IPS-18a (cell line): ENCODE measurements at regions not wholly inside any gene's neighbourhood (a gene's known extent, or its start where the extent isn't known, plus 50 kb on each side); places are given as distances from the start of the nearest gene placed in this dataset.

Source experiments
- H3K27ac ChIP-seq: one replicate; pipeline ENCODE4 v1.5.1; 2013; ENCODE audit warnings: low read length
- H3K27me3 ChIP-seq: one replicate; pipeline ENCODE4 v1.6.1; 2013; ENCODE audit warnings: mild to moderate bottlenecking, low read length; ENCODE audit not compliant: control insufficient read depth, insufficient read depth
- H3K36me3 ChIP-seq: one replicate; pipeline ENCODE4 v1.6.1; 2013; ENCODE audit warnings: low read depth, low read length; ENCODE audit not compliant: control insufficient read depth
- H3K4me1 ChIP-seq: one replicate; pipeline ENCODE4 v1.6.1; 2013; ENCODE audit warnings: low read depth, low read length; ENCODE audit not compliant: control insufficient read depth
- H3K4me3 ChIP-seq: one replicate; pipeline ENCODE4 v1.5.1; 2013; ENCODE audit warnings: low read length
- H3K9ac ChIP-seq: one replicate; pipeline ENCODE4 v1.6.1; 2013; ENCODE audit warnings: mild to moderate bottlenecking, low read length, moderate library complexity
- H3K9me3 ChIP-seq: one replicate; pipeline ENCODE4 v1.6.1; 2013; ENCODE audit warnings: low read depth, low read length; ENCODE audit not compliant: control insufficient read depth

DNA sequence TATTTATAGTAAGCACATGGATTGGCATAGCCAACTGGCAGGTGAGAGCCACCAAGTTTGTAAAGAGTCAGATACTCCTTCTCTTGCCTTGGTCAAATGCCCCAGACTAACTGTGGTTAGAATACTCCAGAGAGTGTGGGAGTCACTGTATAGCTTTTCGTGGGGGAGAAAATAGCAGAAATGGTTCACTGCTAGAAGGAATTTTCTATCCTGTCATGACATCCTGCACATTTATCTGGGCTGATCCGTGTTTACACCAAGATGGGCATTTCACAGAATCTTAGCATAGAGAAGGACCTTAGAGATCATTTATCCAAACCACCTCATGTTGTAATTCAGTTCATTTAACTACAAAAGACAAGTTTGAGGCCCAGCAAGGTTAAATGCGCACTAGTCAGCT is 460.8 kb downstream of the ENC1 start:
- no peaks in the 10 kb centered on the region for H3K36me3 ChIP-seq
- no peaks in the 10 kb centered on the region for H3K27me3 ChIP-seq
- no peak overlapping the region for H3K27ac ChIP-seq
- H3K9me3 ChIP-seq, result no peaks in the 10 kb centered on the region
- no peak overlapping the region for H3K4me3 ChIP-seq
- no peak overlapping the region for H3K9ac ChIP-seq
- no peaks in the 10 kb centered on the region for H3K4me1 ChIP-seq

DNA sequence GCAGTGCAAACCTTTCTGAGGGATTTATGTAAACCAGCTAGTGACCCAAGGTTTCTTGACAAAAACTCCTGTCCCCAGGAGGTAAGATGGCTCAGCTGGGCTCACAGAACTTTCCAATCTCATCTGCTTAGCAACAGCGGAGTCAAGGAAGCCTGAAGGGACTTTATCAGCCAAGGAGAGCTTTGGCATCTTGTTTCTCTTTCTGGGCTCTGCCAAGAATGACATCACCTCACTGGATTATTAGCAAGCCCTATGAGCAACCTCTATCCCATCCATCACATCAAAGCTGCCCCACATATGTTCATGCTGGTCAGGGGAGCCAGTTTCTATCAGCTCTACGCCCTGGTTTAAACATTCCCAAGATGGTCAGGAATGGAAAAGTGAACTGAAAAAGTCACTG is 461.3 kb downstream of the ENC1 start:
- Histone ChIP-seq H3K9me3 (no peaks in the 10 kb centered on the region), H3K27ac (no peak overlapping the region), H3K4me3 (no peak overlapping the region), H3K4me1 (no peaks in the 10 kb centered on the region), H3K27me3 (no peaks in the 10 kb centered on the region), H3K9ac (no peak overlapping the region), H3K36me3 (no peaks in the 10 kb centered on the region)

DNA sequence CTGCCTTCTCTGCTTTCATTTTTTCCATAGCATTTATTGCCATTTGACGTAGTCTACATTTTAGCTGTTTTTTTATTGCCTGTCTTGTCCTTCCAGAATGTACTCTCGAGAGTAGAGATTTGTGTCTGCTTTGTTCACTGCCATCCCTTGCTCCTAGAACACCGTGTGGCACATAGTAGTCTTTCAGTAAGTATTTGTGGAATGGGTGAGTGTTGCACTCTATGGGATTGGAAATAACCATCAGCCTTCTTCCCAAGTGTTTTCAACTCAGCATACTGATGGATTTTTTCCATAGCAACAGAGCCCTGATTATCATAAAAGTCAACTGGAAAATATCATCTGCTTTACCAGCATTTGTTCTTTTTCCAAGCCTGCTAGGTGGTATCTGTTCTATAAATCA is 462.6 kb downstream of the ENC1 start:
- Histone ChIP-seq H3K27me3 (no peaks in the 10 kb centered on the region), H3K9ac (no peak overlapping the region), H3K36me3 (no peaks in the 10 kb centered on the region), H3K9me3 (no peaks in the 10 kb centered on the region), H3K27ac (no peak overlapping the region), H3K4me3 (no peak overlapping the region), H3K4me1 (peaks cover 9% of the 10 kb centered on the region)

DNA sequence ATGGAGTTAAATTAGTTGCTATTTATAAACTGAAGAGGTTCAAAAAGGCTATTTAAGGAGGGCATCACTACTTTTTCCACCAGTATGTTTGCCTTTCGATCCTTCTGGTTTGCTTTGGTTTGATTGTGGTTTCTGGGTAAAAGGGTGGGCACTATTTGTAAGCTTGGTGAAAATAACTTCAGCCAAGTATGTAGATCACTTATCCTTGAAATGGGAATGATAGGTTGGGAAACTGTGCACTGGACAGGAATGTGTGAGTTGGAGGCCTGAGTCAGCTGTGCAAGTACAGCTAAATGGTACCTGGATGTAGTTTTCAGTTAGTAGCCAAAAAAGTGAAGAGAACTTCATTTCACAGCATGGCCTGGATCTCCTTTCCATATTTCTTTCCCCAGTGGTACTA is 466.2 kb downstream of the ENC1 start:
- Histone ChIP-seq H3K27me3 (no peaks in the 10 kb centered on the region), H3K9me3 (no peaks in the 10 kb centered on the region), H3K9ac (no peak overlapping the region), H3K4me3 (no peak overlapping the region), H3K36me3 (no peaks in the 10 kb centered on the region), H3K4me1 (peaks cover 12% of the 10 kb centered on the region), H3K27ac (no peak overlapping the region)

DNA sequence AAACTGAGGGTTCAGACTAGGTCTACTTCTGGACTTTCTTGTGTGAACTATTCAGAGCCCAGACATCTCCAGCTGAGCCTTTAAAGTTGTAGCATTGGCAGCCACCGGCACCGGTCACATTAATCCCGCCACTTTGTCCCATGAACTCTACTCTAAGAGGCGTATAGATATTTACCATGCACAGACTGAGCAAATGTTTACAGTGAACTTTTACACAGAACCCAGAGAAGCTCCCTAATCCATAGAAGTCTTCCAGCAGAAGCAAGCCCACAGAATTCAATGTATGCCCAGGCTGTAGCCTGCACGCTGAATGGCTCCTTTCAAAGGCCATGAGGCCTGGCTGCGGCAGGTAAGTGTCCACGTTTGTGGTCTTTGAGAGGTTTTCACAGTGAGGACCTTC is 466.9 kb downstream of the ENC1 start:
- H3K9me3 ChIP-seq, result no peaks in the 10 kb centered on the region
- H3K4me3 ChIP-seq, result no peak overlapping the region
- H3K4me1 ChIP-seq, result peaks cover 12% of the 10 kb centered on the region
- H3K9ac ChIP-seq, result no peak overlapping the region
- H3K36me3 ChIP-seq, result no peaks in the 10 kb centered on the region
- no peaks in the 10 kb centered on the region for H3K27me3 ChIP-seq
- H3K27ac ChIP-seq, result no peak overlapping the region

DNA sequence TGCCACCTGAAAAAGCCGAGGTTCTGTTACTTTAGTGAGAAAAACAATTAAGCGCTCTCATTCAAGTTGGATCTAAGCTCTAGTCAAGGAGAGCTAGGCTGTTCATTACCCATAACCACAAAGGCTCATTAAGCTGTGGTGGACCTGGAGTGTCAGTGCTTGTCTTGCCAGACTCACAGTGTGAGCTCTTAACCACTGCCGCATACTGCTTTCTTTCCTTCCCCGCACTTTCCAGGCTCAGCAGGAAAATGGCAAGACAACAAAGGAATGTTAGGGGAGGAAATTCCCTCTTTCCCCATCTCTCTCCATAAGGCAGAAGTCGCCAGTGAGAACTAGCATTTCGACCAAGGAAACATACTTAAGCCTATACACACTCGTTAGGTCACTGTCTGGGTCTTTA is 467.3 kb downstream of the ENC1 start:
- Histone ChIP-seq H3K4me1 (peaks cover 12% of the 10 kb centered on the region), H3K27me3 (no peaks in the 10 kb centered on the region), H3K27ac (no peak overlapping the region), H3K9me3 (no peaks in the 10 kb centered on the region), H3K4me3 (no peak overlapping the region), H3K9ac (no peak overlapping the region), H3K36me3 (no peaks in the 10 kb centered on the region)

DNA sequence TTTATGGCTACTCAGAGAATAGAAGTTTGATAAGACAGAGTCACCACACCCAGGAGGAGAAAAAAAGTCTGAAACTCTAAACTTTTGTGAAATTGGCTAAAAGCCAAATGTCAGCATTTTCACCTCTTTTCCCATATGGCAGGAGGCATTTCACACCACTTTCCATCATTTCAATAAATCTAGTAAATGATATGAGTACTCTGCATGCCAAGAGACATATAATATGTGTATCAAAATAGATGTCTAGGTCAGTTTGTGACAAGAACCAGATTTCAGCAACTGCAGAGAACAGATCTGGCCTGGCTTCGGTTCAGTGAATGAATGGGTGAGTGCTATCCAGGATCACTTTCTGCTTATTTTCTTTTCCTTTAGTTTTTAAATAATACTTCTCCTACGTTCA is 470.8 kb downstream of the ENC1 start:
- H3K27ac ChIP-seq, result no peak overlapping the region
- H3K4me1 ChIP-seq, result peaks cover 12% of the 10 kb centered on the region
- H3K9ac ChIP-seq, result no peak overlapping the region
- H3K9me3 ChIP-seq, result no peaks in the 10 kb centered on the region
- H3K36me3 ChIP-seq, result no peaks in the 10 kb centered on the region
- no peaks in the 10 kb centered on the region for H3K27me3 ChIP-seq
- no peak overlapping the region for H3K4me3 ChIP-seq

DNA sequence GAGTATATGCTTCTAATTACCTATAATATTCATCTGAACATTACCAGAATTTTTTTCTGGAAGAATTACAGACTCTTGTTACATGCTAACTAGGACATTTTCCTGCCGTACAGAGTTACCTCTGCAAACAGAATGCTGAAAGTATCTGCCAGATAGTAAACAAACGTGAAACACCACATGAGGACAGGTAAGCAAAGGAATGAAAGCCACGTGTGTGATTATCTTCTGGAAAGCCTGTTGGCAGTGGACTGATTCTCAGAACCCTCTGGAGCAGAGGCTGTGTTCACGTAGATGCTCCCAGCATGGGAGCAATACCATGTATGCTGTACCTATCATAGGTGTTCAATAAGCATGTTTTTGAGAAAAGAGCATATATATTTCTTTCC is 472.6 kb downstream of the ENC1 start:
- H3K27ac ChIP-seq, result no peak overlapping the region

DNA sequence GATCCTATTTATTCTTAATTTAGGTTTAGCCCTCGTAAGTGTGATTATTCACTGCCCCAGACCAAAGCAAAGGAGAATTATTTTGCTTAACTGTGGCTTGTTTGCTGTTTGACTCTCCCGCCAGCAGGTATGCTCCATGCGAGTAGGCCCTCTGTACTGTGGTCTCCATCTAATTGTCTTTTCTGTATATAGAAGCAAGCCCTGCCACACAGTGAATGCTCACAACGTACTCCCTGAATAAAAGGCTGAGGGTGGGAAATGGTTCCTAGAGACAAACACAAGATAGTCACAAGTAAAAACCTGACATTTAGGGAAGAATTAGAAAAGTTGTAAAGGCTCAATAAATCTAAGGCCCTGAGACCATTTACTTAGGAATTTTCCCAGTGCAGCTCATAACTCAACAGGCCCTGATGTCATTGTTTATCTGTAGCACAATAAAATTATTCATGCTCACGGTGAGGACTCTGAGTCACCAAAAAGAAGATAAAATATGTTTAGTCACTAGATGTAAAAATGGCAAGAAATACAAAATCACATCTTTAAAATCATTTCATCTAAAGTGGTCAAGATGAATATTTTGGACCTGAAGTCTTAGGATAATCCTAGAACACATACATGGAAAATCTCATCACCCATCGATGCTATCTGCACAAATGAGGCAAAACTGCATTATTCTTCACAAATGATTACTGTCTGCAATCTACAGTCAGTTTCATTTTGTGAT is 473.2 kb downstream of the ENC1 start:
- Histone ChIP-seq H3K4me3 (no peak overlapping the region), H3K36me3 (no peaks in the 10 kb centered on the region), H3K27ac (no peak overlapping the region), H3K9me3 (no peaks in the 10 kb centered on the region), H3K27me3 (no peaks in the 10 kb centered on the region), H3K4me1 (no peaks in the 10 kb centered on the region), H3K9ac (no peak overlapping the region)

More for the DNA sequence above, 472.6 kb downstream of the ENC1 start:
- no peak overlapping the region for H3K9ac ChIP-seq
- no peaks in the 10 kb centered on the region for H3K27me3 ChIP-seq
- H3K4me3 ChIP-seq, result no peak overlapping the region
- no peaks in the 10 kb centered on the region for H3K36me3 ChIP-seq
- peaks cover 3% of the 10 kb centered on the region for H3K4me1 ChIP-seq
- no peaks in the 10 kb centered on the region for H3K9me3 ChIP-seq

DNA sequence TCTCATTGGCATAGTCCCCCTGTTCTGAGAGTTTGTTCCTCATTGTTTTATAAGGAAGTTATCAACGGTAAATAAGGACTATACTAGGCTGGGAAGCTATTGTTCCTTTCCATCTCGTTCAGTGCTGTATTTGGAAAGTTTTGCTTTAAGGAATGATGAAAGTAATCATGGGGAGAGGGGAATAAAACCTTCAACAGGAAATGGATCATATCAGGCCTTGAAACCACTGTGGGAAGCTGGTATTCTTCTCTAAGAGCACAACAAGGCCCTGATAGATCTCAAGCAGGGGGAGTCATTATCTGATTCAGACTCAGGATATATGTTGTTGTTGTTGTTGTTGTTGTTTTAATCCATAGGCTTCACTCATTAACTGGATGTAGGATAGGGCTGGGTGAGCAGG is 474.5 kb downstream of the ENC1 start:
- no peak overlapping the region for H3K4me3 ChIP-seq

DNA sequence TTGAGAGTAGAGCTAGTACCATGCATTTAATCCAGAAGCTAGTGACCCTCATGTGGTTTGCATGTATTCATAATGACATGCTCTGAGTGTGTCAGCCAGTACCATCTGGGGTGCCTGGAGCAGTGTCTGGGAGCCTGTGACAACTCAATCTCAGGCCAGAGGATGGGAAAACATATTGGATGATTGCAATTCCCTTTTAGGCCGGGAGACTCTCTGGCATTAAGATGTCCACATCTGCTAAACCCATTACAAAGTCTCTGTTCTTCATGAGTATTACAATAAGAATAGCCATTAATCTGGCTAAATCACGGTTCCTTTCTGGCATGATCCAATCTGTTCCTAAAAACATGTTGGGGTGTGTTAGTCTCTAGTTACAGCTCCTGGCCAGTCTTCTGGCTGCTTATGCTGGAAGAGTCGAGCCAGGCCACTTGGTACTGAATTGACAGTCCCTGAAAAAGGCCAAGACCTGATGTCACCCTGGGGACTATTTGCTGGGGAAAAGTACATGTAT is 475.7 kb downstream of the ENC1 start:
- Histone ChIP-seq H3K36me3 (no peaks in the 10 kb centered on the region), H3K9ac (no peak overlapping the region), H3K4me1 (no peaks in the 10 kb centered on the region), H3K27me3 (no peaks in the 10 kb centered on the region), H3K9me3 (no peaks in the 10 kb centered on the region), H3K4me3 (no peak overlapping the region), H3K27ac (no peak overlapping the region)

More for the DNA sequence above, 474.5 kb downstream of the ENC1 start:
- Histone ChIP-seq H3K9me3 (no peaks in the 10 kb centered on the region), H3K4me1 (no peaks in the 10 kb centered on the region), H3K36me3 (no peaks in the 10 kb centered on the region), H3K27ac (no peak overlapping the region), H3K27me3 (no peaks in the 10 kb centered on the region), H3K9ac (no peak overlapping the region)

DNA sequence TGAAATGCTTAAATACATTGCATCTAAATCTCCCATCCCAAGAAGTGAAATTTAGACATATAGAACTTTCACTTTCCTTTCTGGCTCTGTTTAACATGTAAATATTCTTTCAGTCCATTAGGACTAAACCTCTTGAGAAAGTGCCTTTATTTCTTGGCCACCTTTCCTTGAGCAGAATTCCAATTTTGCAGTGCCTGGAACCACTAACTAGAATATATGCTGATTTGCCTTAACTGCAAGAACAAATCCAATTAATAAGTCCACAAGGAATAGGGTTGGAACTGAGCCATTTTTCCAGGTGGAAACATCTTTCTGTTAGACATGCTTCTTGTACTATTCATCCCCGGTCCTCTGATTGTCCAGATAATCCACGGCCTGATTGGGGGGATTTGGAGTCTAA is 478.0 kb downstream of the ENC1 start:
- peaks cover 5% of the 10 kb centered on the region for H3K4me1 ChIP-seq
- H3K9me3 ChIP-seq, result no peaks in the 10 kb centered on the region
- no peaks in the 10 kb centered on the region for H3K27me3 ChIP-seq
- no peak overlapping the region for H3K4me3 ChIP-seq
- no peaks in the 10 kb centered on the region for H3K36me3 ChIP-seq
- no peak overlapping the region for H3K9ac ChIP-seq
- H3K27ac ChIP-seq, result no peak overlapping the region
